HG03135 (cell line): ENCODE measurements at regions not wholly inside any gene's neighbourhood (a gene's known extent, or its start where the extent isn't known, plus 50 kb on each side); places are given as distances from the start of the nearest gene placed in this dataset.
A peak's percentile ranks its signal among the peaks of the same experiment; 100 is the strongest.

ENCODE experiments used
- ATAC-seq: cut with Tn5 transposase; IDR thresholded peaks from one replicate; pipeline ENCODE4 v1.9.1; 2021; ENCODE audit warnings: mild to moderate bottlenecking, moderate library complexity; ENCODE audit not compliant: unreplicated experiment

GRCh38 chr5:133831491-133832224 lies 136.8 kb downstream of the C5orf15 start:
- ATAC-seq = no peak

DNA sequence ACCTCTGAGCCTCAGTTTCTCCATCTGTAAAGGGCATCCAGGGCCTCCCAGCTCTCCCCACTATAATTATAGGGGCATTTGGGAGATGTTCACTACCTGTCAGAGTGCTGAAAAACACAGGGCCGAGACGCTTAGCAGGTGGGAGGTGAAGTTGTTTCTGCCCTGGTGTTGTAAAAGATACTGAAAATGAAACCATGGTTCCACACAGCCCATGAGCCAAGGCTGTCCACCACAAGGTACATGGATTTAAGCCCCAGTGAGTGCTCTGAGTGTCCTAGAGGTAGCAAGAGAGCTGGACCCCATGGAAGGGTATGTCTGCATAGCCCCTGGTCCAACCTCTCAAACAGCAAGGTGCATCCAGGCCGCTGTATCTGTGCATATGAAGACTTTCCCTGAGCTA lies 137.5 kb downstream of the C5orf15 start:
- ATAC-seq = no peak

DNA sequence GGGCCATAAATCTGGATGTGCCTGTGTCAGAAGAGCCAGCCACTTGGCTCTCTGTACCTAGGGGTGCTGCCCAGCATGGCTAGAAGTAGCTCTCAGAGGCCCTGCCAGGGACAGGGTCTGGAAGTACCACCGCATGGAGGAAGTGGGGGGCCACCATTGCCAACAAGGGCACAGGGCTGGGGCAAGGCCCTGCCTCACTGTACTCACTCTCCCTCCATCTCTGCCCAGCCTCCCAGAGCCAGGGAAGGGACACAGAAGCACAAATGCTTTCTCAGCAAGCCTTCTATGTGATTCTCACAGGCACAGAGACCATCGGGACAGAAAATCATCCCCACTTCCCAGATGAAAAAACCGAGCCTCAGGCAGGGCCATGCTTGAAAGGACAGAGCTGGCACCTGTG lies 138.1 kb downstream of the C5orf15 start:
- ATAC-seq = no peak

DNA sequence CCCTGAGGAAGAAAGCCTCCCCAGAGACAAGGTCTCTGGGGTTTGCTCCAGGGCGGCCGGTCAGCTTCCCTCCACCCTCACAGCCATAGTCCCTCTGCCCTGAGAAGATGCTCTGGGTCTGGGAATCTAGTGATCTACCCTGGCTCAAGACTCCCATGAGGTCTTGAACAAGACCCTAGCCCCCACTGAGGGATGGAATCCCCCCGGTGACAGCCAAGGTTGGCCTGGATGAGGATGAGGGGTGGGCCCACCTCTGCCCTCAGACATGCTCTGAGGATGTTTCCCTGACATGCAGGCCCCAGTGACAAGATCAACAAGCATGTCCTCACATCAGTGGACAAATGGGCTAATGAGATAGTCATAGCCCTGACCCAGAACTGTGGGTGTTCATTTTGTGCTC lies 138.6 kb downstream of the C5orf15 start:
- no peak for ATAC-seq

DNA sequence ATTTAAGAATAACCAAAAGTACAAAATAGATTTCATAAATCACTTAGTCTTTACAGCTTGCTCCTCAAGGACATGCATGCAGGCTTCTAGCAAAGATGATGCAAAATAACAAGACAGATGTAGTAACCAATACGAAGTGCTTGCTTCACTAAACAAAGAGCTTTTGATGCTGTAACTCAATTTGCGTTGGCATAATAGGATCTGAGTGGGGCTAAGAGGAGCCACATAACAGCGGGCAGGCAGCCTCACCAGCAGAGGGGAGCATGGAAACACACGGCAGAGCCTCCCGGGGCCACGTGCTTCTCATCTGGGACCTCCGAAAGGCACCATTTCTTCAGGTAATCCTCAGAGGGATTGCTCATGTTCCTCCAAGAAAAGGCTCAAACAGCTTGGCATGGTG lies 139.7 kb downstream of the C5orf15 start:
- no peak for ATAC-seq

DNA sequence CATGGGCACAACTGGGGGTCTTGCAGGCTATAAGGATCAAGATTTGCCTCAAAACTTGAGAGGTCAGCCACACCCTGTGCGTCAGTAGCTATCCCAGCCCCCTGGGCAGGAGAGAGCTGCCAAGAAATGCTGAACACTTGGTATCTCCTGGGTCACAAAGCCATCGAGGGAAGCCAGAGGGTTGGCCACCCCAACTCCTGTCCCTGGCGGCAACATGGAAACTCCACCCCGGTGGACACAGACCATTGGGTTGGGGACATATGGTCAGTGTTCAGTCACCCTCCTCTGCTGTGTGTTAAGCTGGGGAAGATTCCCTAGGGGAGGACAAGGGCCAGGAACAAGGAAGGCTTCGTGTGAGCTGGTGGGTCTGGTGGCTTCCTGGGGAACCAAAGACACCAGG lies 140.6 kb downstream of the C5orf15 start:
- no peak for ATAC-seq

DNA sequence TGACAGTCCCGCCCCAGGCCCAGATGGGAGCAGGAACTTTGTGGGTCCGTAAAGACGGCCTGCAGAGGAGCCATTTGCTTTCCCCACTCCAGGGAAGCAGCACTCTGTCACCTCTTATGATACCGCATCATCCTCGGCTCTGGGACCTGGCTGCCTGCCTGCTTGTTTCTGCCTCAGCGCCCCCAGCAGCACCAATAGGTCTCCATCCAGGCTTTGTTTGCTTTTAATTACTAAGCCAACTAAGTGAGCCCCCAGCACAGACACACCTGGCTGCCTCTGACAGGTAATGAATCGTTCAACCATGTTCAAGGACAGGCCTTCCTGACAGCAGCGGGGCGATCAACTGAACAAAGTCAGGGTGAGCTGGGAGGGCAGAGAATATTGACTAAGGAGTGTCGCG lies 141.4 kb downstream of the C5orf15 start:
- ATAC-seq = no peak

DNA sequence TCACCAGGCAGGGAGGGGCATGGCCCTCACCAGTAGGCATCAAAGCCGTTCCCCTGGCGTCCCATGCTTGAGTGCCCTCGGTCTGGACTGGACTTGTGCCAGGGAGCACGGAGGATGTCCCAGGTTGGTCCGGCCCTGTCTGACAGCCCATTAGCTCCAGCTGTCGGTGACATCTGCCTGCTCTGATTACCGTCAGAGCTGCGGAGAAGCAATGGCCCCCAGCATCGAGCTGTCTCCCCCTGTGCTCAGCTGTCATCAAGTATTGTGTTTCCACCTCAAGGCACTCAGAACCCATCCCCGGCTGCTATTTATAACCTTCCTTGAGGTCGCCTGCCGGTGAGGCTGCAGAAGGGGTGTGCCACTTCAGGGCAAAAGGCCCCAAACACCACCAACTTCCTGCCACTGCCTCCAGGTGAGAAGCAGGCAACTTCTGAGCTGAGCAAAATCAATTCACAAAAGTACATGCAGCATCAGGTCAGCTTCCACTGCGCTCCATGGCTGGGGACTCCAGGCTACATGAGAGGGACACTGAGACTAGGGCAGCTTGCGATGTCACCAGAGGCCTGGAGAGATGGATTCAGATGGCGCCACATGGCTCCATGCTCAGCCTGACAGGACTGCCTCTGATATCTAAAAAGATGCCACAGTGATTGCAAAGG lies 142.7 kb downstream of the C5orf15 start:
- ATAC-seq = peak; percentile 38

- ATAC-seq = peak; percentile 55
These were observed 143.7 kb downstream of the C5orf15 start for GRCh38 chr5:133824661-133825254.

- ATAC-seq = no peak
These were observed 146.5 kb downstream of the C5orf15 start for GRCh38 chr5:133821889-133822288.

DNA sequence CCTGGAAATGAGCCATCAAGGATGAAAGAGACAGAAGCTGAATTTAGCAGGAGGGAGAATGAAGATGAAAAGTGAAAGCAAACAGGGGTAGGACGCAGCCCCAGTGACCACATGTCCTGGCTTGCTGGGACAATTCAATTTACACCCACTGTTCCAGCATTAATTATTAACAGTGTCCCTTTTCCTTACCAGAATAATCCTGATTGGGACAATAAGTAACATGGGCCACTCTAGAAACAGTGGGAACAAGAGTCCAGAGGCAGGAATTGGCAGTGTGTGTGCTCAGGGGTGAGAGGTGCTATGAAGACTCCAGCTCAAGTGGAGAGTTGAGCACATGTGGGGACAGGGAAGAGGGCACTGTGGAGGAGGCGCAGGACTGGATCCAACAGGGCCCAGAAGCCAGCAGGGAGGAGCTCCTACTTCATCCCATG lies 147.1 kb downstream of the C5orf15 start:
- no peak for ATAC-seq

- ATAC-seq = no peak
These were observed 147.9 kb downstream of the C5orf15 start for GRCh38 chr5:133820507-133820906.

GRCh38 chr5:133819977-133820471 lies 148.4 kb downstream of the C5orf15 start:
- no peak for ATAC-seq

- ATAC-seq = no peak
These were observed 149.4 kb downstream of the C5orf15 start for GRCh38 chr5:133818869-133819600.

GRCh38 chr5:133818031-133818431 lies 150.4 kb downstream of the C5orf15 start:
- no peak for ATAC-seq

DNA sequence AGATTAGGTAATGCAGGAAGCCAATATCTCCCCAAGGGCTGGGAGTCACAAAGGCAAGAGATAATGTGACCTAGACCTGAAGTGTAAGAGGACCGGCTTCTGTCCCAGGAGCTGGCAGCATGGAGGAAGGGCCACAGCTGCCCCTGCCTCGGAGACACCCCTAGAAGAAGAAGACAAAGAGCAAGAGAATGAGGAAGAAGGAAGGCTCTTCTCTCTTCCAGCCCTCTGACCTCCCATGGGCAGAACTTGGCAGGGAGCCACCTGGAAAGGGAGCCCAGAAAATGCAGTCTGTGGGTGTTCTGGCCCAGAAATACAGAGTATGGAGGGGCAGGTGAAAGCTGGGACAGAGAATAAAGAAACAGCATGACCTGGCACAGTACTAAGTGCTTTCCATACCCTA lies 151.0 kb downstream of the C5orf15 start:
- ATAC-seq = no peak

GRCh38 chr5:133816791-133817190 lies 151.6 kb downstream of the C5orf15 start:
- ATAC-seq = no peak

DNA sequence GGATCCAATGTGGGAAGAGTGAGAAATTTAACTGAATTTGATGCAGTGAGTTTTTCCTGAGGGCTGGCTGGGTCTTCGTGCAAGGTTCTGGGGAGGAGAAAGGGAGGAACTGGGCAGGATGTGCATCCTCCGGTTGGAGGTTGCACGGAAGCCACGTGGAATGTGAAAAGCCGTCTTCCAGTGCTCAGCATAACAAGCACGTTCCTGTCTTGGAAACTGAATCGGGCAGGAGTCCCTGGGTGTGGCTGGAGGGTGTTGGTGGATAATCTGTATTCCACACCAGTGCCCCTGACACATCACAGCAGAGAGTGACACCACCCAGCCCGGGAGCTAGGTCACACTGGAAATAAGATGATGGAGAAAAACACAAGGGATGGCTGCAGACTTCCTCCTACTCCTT lies 154.3 kb downstream of the C5orf15 start:
- no peak for ATAC-seq

GRCh38 chr5:133811168-133811567 lies 157.3 kb downstream of the C5orf15 start:
- ATAC-seq = no peak

- no peak for ATAC-seq
These were observed 158.6 kb downstream of the C5orf15 start for GRCh38 chr5:133809801-133810200.

- no peak for ATAC-seq
These were observed 161.1 kb downstream of the C5orf15 start for GRCh38 chr5:133807348-133807747.
